Islet of Langerhans (tissue), 1 donor: ENCODE measurements at regions not wholly inside any gene's neighbourhood (a gene's known extent, or its start where the extent isn't known, plus 50 kb on each side); places are given as distances from the start of the nearest gene placed in this dataset.
"Not testable (repeated sequence)": the region's sequence is repeated elsewhere in the genome, so short reads cannot be mapped to it uniquely, and the experiment has no call there.

Experiments used
- FAIRE-seq: peaks from one replicate; lab custom pipeline; 2011; peaks lifted over from hg19 to GRCh38; lab: Jason Lieb, UNC

GRCh38 chr2:2922156-2922555, 455.5 kb downstream of the EIPR1 start:
- no peak for FAIRE-seq

GRCh38 chr2:2921011-2921720, 456.5 kb downstream of the EIPR1 start:
- FAIRE-seq: no peak

DNA sequence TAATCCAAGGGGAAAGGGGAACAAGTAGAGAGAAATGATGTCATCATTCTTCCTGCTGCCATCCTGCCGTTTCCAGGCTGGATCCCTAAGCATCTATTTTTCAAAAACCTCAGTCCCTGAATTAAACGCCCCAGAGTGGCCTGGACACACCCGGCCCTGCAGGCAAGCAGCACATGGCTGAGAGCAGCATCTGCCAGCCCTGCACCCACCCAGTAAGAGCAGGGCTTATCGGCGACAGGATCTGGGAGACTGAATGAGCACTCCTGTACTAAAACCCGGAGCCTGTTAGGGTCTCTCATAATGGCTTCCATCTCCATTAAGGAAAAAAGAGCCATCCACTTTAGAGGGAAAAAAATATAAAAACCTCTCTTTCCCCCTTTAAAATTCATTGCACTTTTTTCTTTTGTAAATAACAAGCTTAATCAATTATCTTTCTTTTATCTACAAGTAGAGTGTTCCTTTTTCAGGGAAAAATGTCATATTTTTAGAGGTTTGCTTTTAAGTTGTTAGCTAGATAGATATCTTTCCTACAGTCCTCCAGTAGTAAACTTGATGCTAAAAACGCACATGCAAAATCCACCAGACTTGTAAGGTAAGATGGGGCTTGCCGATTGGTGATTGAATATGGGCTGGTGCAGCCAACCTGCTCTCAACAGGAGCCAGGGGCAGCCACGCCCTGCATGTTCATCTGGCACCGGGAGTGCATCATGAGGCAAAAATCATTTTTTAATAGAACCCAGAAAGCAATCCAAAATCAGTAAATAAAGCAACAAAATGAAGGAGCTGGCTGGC, 457.8 kb downstream of the EIPR1 start:
- no peak for FAIRE-seq

DNA sequence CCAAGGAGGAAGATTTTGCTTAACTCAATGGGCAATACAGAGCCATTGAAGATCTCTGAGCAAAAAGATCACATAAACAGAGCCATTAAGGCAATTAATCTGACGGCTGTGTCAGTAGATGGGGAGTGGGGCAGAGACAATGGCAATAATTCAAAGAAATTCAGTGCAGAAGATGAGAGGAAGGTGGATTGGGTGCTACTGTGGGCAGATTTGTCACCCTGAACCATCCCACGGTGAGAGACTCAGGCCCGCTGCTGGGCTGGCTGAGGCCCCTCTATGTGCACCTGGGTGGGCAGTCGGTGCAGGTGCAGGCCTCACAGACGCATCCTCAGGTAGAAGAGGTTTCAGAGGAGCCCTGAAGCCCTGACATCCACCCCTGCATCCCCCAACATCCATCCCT, 458.6 kb downstream of the EIPR1 start:
- FAIRE-seq: no peak

DNA sequence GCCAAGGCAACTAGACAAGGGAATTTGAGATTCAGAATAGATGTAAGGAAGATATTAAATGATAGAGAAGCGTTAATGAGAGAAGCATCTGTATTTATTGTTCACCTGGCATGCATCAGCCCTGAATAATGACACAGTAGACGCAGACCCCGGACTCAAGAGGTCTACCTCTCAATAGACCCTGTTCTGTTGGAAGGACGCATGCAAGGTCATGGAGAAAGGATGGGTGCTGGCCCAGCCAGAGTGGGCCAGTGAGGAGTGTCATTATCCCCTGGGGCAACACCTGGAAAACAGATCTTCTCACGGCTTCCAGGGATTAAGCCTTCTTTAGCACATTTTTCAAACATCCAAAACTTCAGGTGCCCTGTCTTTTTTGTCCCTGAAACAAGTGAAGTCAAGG, 461.0 kb downstream of the EIPR1 start:
- FAIRE-seq: no peak

- FAIRE-seq: no peak
Measured at GRCh38 chr2:2914252-2914651, 463.4 kb downstream of the EIPR1 start.

GRCh38 chr2:2913601-2914120, 464.0 kb downstream of the EIPR1 start:
- FAIRE-seq: no peak

DNA sequence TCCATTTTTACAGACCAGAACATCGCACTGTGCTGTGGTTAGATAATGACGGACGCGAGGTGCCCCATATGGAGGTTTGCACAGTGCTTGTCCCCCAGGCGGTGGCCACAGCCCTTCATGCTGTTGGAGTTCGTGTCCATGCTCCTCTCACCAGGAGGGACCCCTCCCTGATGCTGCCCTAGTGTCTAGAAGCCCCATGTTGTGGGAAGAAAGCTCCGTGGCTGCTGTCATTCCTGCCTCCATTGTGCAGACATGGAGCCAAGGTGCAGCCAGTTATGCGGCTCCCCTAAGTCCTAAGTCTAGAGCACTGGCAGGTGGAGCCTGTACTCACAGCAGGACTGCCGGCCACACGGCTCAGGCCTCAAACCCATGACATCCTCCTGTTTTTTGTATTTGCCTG, 464.9 kb downstream of the EIPR1 start:
- FAIRE-seq: no peak

GRCh38 chr2:2912293-2912692, 465.3 kb downstream of the EIPR1 start:
- FAIRE-seq: no peak

- no peak for FAIRE-seq
Measured at GRCh38 chr2:2910259-2910658, 467.4 kb downstream of the EIPR1 start.

DNA sequence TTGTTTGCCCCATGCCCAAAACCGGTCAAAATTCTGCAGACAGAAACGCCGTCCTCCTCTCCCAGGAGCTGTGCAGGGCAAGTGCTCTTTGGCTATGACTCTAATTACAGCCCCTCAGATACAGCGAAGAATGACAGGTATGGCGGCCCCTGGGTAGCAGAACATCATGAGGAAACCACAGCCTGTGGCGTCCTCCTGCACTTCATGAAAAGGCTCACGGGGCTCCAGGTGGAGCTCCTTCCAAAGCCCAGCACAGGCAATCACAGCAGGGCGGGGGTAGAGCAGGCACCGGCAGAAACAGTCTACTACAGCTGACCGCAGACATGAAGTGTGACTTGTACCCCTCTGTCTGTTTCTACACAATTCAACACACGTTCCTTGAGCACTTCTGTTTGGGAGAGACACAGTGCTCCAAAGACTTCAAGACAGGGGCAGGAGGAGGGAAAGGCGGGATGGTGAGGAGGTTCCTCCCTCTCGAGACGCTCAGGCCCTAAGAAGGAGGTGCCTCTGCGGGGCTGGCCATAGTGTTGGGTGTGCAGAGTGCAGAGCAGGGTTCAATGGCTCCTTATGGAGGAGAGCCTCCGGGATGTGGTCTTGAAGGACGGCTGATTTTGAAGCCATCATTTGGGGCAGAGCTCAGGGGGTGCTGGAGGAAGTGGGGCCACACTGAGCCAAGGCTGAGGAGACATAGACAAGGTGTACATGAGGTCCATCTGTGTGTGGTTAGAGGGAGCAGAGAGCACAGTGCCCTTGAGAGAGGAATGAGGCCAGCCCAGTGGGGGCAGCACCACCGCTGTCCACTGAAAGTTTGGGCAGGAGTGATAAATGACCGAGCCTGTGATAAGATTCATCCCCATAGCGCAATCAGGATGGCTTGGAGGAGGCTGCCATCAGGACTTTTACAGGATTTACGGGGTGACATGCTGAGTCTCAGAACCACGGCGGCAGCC, 468.3 kb downstream of the EIPR1 start:
- no peak for FAIRE-seq

GRCh38 chr2:2906091-2906490, 471.5 kb downstream of the EIPR1 start:
- no peak for FAIRE-seq

DNA sequence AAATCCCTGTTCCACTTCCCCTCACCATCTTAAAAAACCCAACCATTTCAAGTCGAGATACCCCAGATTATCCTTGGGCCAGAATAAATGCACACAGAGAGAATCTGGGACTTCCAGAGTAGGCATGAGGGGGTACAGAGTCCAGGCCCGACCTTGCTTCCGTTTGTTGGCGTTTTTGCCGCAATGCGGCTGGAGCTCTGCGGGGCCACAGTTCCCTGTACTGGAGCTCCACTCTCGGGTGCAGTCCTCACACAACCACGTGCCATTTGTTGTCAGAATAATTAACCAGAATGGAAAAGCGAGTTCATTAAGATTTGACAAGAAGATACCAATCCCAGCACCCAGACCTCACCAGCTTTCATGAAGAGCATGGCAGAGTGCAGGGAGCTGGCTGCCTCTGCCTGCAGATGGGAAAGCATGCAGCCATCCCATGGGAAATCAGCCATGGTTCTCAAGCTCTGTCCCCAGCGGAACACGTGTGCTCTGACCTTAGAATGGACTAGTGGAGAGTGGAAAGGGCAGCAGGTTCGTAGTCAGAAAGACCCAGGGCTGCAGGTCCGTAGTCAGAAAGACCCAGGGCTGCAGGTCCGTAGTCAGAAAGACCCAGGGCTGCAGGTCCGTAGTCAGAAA, 472.8 kb downstream of the EIPR1 start:
- no peak for FAIRE-seq

- no peak for FAIRE-seq
Measured at GRCh38 chr2:2902547-2903281, 474.9 kb downstream of the EIPR1 start.

GRCh38 chr2:2901384-2902345, 476.0 kb downstream of the EIPR1 start:
- FAIRE-seq: no peak

DNA sequence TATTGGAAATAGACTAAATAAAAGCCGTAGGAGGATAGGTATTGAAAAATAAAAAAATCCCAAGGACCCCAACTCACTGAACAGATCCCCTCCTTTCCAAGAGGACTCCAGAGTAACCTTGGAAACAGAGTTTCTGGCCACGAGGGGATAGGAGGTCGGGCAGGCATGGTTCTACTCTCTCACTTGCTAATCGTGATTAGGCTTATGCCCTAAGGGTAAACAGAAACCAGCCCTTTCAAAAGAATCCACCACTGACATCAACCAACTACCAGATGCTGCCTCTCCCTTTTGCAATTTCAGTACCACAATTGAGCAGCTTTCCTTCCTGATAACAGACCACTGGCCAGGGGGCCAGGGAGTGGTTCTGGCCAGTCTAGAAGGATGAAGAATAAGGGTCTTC, 477.8 kb downstream of the EIPR1 start:
- no peak for FAIRE-seq

GRCh38 chr2:2898744-2899143, 478.9 kb downstream of the EIPR1 start:
- no peak for FAIRE-seq

DNA sequence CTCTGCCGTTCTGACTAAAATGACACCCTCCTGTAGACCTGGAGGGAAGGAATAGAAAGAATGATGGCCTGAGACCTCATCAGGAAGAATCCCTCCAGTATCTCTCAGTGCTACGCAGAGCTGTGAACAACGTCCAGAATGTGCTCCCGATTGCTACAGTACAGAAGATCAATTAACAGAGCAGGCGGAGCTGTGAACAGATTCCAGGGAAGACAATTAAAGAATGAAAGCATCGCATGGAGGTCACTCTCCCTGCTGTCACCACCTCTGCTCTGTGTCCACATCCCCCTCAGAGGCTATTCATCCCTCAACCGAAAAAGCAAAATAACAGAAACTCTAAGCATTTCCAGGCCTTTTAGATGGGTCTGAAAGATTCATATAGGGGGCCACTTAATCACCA, 481.0 kb downstream of the EIPR1 start:
- no peak for FAIRE-seq

GRCh38 chr2:2896011-2896410, 481.6 kb downstream of the EIPR1 start:
- no peak for FAIRE-seq

DNA sequence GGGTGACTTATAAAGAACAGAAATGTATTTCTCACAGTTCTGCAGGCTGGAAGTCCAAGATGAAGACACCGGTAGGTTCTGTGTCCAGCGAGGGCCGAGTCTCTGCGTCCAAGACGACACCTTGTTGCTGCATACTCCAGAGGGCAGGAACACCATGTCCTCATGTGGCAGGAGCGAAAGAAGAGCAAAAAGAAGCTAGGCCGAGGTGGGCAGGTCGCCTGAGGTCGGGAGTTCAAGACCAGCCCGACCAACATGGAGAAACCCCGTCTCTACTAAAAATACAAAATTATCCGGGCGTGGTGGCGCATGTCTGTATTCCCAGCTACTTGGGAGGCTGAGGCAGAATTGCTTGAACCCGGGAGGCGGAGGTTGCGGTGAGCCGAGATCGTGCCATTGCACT, 483.6 kb downstream of the EIPR1 start:
- FAIRE-seq: not testable (repeated sequence)
